Mucosa of descending colon (tissue), 3 donors: ENCODE measurements at regions not wholly inside any gene's neighbourhood (a gene's known extent, or its start where the extent isn't known, plus 50 kb on each side); places are given as distances from the start of the nearest gene placed in this dataset.

ENCODE experiments used
- ATAC-seq: fragments of 200-7000 bp; cut with Tn5 transposase; one replicate; pipeline ENCODE4 v1.9.1; 2020; ENCODE audit warnings: mild to moderate bottlenecking, moderate library complexity
- DNase-seq, 3 donors: peaks; one replicate each; pipeline ENCODE4 v3.0.0-alpha.2; 2020
- H3K36me3 ChIP-seq: fragments of 200-600 bp; one replicate; pipeline ENCODE4 v1.8.0; 2021; ENCODE audit warnings: low read depth, mild to moderate bottlenecking
- H3K4me1 ChIP-seq: fragments of 200-600 bp; one replicate; pipeline ENCODE4 v1.8.0; 2021; ENCODE audit warnings: low read depth, mild to moderate bottlenecking
- H3K4me3 ChIP-seq: fragments of 200-600 bp; one replicate; pipeline ENCODE4 v1.8.0; 2021; ENCODE audit warnings: mild to moderate bottlenecking
- H3K9me3 ChIP-seq: fragments of 200-600 bp; one replicate; pipeline ENCODE4 v1.8.0; 2021; ENCODE audit warnings: mild to moderate bottlenecking
- intact Hi-C, 2 donors: fragments of 100-400 bp; cut with DNase I in 1 of 2; cut with micrococcal nuclease in 1 of 2; formaldehyde crosslinking; loops; one replicate each; pipeline versions ENCODE4 v1.11.0 to v1.11.1; 2022; cut with DNase I, micrococcal nuclease
- TF ChIP-seq, protein P1 (sequence below): fragments of 200-600 bp; IDR thresholded peaks from one replicate; pipeline ENCODE4 v1.8.0; 2022; ENCODE audit warnings: antibody characterized with exemption, mild to moderate bottlenecking
- donor health status: DM: no; HTN: no; CAD: no; lungs with moderate emphysema.
- donor health status: DM: no; HTN: no; CAD: no.
- donor health status: DM: no; HTN: yes; CAD: no.

DNA sequence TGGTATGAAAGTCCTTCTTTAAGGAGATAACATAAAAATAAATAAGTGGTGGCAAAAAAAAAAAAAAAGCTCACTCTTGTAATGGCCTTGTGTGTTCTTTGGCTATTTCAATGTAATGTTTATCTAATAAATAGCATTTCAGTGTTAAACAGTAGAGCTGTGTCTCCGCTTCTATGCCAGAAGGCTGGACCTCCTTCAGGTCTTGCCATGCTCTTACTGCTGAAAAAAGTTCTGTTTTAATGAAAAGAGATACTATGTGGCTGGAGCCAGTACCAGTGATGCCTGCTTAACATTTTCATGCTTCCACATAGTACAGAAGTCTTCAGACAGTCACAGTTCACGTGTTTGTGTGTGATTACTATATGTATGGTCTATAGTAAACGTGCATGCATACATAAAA is 74.1 kb upstream of the PRICKLE1 start:
- Histone ChIP-seq H3K9me3 (no peaks in the 10 kb centered on the region), H3K36me3 (no peaks in the 10 kb centered on the region), H3K4me1 (no peaks in the 10 kb centered on the region), H3K4me3 (no peak overlapping the region)
- TF ChIP-seq, protein P1, sequence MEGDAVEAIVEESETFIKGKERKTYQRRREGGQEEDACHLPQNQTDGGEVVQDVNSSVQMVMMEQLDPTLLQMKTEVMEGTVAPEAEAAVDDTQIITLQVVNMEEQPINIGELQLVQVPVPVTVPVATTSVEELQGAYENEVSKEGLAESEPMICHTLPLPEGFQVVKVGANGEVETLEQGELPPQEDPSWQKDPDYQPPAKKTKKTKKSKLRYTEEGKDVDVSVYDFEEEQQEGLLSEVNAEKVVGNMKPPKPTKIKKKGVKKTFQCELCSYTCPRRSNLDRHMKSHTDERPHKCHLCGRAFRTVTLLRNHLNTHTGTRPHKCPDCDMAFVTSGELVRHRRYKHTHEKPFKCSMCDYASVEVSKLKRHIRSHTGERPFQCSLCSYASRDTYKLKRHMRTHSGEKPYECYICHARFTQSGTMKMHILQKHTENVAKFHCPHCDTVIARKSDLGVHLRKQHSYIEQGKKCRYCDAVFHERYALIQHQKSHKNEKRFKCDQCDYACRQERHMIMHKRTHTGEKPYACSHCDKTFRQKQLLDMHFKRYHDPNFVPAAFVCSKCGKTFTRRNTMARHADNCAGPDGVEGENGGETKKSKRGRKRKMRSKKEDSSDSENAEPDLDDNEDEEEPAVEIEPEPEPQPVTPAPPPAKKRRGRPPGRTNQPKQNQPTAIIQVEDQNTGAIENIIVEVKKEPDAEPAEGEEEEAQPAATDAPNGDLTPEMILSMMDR, result no peak
- DNase-seq, result no peak
- no peak for ATAC-seq
- intact Hi-C loops, result no loop called here

GRCh38 chr12:42660968-42661937 is 71.7 kb upstream of the PRICKLE1 start:
- ATAC-seq (no peak), DNase-seq (no peak)
- H3K36me3 ChIP-seq, result no peaks in the 10 kb centered on the region
- H3K4me3 ChIP-seq, result no peak overlapping the region
- intact Hi-C loops, result no loop called here
- no peaks in the 10 kb centered on the region for H3K4me1 ChIP-seq
- TF ChIP-seq, protein P1, result no peak
- H3K9me3 ChIP-seq, result no peaks in the 10 kb centered on the region

DNA sequence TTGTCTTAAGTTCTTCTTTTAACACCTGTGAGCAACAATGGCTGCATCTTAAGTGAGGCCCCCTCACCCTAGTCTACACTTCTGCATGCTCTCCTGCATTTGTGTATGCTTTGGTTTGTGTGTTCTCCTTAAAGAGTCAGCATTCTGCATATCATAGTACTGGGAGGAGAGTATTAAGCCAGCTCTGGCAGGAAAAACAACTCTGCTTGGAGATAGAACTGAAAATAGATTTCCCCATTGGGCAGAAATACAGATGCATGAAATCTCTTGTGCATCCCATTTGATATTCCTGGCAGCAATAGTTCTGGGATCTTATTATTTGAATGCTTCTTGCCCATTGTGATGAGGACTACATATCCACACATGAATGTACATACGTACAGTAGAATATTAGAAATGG is 70.6 kb upstream of the PRICKLE1 start:
- intact Hi-C loops, result no loop called here
- no peaks in the 10 kb centered on the region for H3K9me3 ChIP-seq
- H3K36me3 ChIP-seq, result no peaks in the 10 kb centered on the region
- ATAC-seq (no peak), DNase-seq (no peak)
- no peaks in the 10 kb centered on the region for H3K4me1 ChIP-seq
- TF ChIP-seq, protein P1, result no peak
- no peak overlapping the region for H3K4me3 ChIP-seq

DNA sequence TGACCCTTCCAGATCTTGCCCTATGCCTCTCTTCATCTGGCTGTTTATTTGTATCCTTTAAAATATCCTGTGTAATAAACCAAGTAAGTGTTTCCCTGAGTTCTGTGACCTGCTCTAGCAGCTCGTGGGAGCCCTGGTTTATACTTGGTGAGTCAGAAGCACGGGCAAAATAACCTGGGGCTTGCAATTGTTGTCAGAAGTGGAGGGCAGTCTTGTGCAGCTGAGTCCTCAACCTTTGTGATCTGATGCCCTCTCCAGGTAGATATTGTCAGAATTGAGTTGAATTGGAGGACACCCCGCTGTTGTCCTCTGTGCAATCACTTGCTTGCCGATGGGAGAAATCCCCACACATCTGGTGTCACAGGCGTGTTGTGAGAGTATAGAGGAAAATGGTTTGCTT is 62.5 kb upstream of the PRICKLE1 start:
- H3K4me3 ChIP-seq, result no peak overlapping the region
- intact Hi-C loops, result no loop called here
- no peaks in the 10 kb centered on the region for H3K36me3 ChIP-seq
- DNase-seq, result no peak
- no peaks in the 10 kb centered on the region for H3K4me1 ChIP-seq
- no peak for ATAC-seq
- TF ChIP-seq, protein P1, result no peak
- H3K9me3 ChIP-seq, result no peaks in the 10 kb centered on the region

GRCh38 chr12:42648061-42648460 is 58.5 kb upstream of the PRICKLE1 start:
- H3K36me3 ChIP-seq, result no peaks in the 10 kb centered on the region
- TF ChIP-seq, protein P1, result no peak
- H3K4me3 ChIP-seq, result no peak overlapping the region
- DNase-seq, result no peak
- ATAC-seq, result no peak
- H3K4me1 ChIP-seq, result no peaks in the 10 kb centered on the region
- intact Hi-C loops, result no loop called here
- H3K9me3 ChIP-seq, result no peaks in the 10 kb centered on the region
